K562 (cell line): ENCODE measurements at regions not wholly inside any gene's neighbourhood (a gene's known extent, or its start where the extent isn't known, plus 50 kb on each side); places are given as distances from the start of the nearest gene placed in this dataset.

Source experiments
- FOXP4 ChIP-seq: sonication (generic); formaldehyde crosslinking; IDR thresholded peaks from 2 replicates; pipeline ENCODE4 v1.8.0; 2022; ENCODE audit warnings: mild to moderate bottlenecking, missing genetic modification reagents, borderline replicate concordance
- GABPB2 ChIP-seq: fragments of 250-450 bp; sonication (Bioruptor Pico); conservative IDR thresholded peaks from 2 replicates; pipeline ENCODE4 v1.5.1; 2021; ENCODE audit warnings: mild to moderate bottlenecking
- REST ChIP-seq, 2 experiments: fragments of 450-650 bp; formaldehyde crosslinking in 1 of 2; IDR thresholded peaks; 2 replicates each; pipeline versions ENCODE4 v1.4.0 to v1.6.1; 2014 to 2020; ENCODE audit warnings: mild to moderate bottlenecking in 2 of 2, borderline replicate concordance in 1 of 2, low read depth in 1 of 2

GRCh38 chr2:195037045-195037444 lies 620.0 kb upstream of the SLC39A10 start (continued):
- TF ChIP-seq REST (IDR thresholded peaks at IDR 0.05; ENCODE audit: borderline replicate concordance) (no peak), REST (CRISPR knock-in tag; IDR thresholded peaks at IDR 0.05; ENCODE audit: low read depth) (no peak), GABPB2 (CRISPR knock-in tag) (no peak), FOXP4 (CRISPR knock-in tag) (no peak)
